ENCODE measurements at regions not wholly inside any gene's neighbourhood (a gene's known extent, or its start where the extent isn't known, plus 50 kb on each side); places are given as distances from the start of the nearest gene placed in this dataset.
"Not testable (repeated sequence)": the region's sequence is repeated elsewhere in the genome, so short reads cannot be mapped to it uniquely, and the experiment has no call there.

GRCh38 chr2:199556527-199557285 is 99.0 kb upstream of the SATB2 start:
- no peak for DNase-seq

- no peak for DNase-seq
These were observed 96.3 kb upstream of the SATB2 start for GRCh38 chr2:199554026-199554425.

- no peak for DNase-seq
These were observed 94.4 kb upstream of the SATB2 start for GRCh38 chr2:199552141-199552540.

- DNase-seq, result no peak
These were observed 86.0 kb upstream of the SATB2 start for GRCh38 chr2:199543606-199544172.

GRCh38 chr2:199535445-199536177 is 77.9 kb upstream of the SATB2 start:
- no peak for DNase-seq

GRCh38 chr2:199533873-199534272 is 76.1 kb upstream of the SATB2 start:
- DNase-seq, result not testable (repeated sequence)

GRCh38 chr2:199527071-199527470 is 69.3 kb upstream of the SATB2 start:
- DNase-seq, result no peak

GRCh38 chr2:199524689-199525574 is 67.2 kb upstream of the SATB2 start:
- DNase-seq, result no peak

GRCh38 chr2:199509403-199509802 is 51.7 kb upstream of the SATB2 start:
- DNase-seq, result no peak

Measured in NCI-H1105 (cell line).